ENCODE measurements at regions not wholly inside any gene's neighbourhood (a gene's known extent, or its start where the extent isn't known, plus 50 kb on each side); places are given as distances from the start of the nearest gene placed in this dataset.

DNA sequence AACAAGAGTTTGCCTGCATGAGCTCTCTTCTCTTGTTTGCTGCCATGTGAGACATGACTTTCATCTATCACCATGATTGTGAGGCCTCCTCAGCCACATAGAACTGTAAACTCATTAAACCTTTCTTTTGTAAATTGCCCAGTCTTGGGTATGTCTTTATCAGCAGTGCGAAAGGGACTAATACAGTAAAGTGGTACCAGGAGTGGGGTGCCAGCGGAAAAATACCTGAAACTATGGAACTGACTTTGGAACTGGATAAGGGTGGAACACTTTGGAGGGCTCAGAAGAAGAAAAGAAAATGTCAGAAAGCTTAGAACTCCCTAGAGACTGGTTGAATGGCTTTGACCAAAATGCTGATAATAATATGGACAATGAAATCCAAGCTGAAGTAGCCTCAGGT is 260.9 kb downstream of the DSC3 start:
- no peak for TF ChIP-seq GATA2 (IDR thresholded peaks at IDR 0.05; ENCODE audit: low read depth, low read length)
- no peak for TF ChIP-seq GATA3 (IDR thresholded peaks at IDR 0.05; ENCODE audit: low read depth, low read length)

DNA sequence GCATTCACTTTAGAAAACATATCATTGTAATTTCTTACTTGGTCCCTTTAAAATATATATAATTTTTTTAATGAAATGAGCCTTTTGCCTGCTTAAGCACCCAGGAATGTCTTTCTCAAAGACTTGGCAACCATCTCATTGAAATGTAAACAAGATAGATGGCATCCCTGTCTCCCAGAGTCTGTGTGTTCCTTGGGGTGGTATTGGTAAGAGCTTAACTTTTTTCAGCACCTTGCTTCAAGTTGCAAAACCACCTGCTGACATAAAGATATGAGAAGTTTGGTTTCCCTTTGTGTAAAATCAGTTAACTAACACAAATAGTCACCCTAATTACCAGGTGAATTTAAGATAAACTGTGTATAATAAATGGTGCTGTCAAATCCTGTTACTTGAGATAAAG is 266.9 kb downstream of the DSC3 start:
- TF ChIP-seq GATA3 (IDR thresholded peaks at IDR 0.05; ENCODE audit: low read depth, low read length): no peak

DNA sequence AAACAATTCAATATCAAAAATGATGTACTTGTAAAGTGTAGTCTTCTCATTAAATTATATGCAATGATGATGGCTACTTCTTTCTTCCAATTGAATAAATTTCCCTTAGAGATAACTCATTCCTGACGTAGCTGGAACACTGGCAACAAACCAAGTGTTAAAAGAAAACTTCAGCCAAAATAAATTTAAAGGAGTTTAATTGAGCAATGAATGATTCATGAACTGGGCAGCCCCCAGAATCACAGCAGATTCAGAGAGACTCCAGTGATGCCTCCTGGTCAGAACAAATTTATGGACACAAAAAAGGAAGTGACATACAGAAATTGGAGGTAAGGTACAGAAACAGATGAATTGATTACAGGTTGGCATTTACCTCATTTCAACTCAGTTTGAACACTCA is 276.5 kb downstream of the DSC3 start:
- TF ChIP-seq GATA2 (IDR thresholded peaks at IDR 0.05; ENCODE audit: low read depth, low read length) (no peak), GATA3 (IDR thresholded peaks at IDR 0.05; ENCODE audit: low read depth, low read length) (no peak)

DNA sequence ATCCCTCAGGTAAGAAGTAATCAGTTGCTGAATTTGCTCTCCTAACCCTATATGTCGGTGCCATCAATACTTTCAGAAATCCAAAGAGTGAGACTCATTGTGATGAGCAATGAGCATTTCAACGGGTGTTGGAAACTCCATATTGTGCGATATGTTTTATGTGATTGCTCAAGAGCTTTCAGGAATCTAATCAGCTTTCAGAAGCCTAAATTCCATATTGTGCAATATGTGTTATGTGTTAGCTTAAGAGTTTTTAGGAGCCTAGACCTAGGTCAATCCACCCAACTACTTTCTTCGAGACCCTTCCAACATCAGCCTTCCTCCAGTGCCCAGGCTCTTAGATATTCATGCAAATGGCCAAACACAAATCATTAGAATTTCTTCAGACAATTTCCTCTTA is 277.3 kb downstream of the DSC3 start:
- TF ChIP-seq GATA2 (IDR thresholded peaks at IDR 0.05; ENCODE audit: low read depth, low read length): no peak
- TF ChIP-seq GATA3 (IDR thresholded peaks at IDR 0.05; ENCODE audit: low read depth, low read length): no peak

DNA sequence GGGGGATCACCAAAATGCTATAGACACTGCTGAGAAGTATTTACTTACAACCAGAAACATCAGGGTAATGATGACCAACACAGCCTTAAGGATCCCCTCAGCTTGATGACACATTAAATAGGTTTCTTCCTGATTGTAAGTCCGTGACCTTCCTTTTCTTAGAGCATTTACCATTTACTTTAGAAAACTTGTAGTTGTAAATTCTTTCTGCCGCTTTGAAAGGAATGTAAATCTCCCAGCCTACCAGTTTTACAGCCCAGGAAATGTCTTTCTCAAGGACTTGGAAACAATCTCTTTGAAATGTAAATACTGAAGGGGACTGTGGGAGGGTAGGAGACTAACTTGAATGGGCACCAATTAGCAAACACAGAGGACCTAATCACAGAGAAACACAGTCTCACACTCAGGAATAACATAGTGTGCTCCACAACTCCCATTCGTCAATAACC is 278.6 kb downstream of the DSC3 start:
- no peak for TF ChIP-seq GATA3 (IDR thresholded peaks at IDR 0.05; ENCODE audit: low read depth, low read length)

DNA sequence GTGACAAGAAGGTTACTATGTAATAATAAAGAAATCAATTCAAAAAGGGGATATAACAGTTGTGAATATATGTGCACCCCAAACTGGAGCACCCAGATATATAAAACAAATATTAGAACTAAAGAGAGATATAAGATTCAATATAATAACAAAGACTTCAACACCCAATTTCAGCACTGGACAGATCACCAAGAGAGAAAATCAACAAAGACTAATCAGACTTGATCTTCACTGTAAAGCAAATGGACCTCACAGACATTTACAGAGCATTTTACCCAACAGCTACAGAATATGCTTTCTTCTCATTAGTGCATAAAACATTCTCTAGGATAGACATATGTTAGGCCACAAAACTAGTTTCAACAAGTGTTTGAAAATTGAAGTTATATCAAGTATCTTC is 287.7 kb downstream of the DSC3 start:
- no peak for TF ChIP-seq GATA2 (IDR thresholded peaks at IDR 0.05; ENCODE audit: low read depth, low read length)
- TF ChIP-seq GATA3 (IDR thresholded peaks at IDR 0.05; ENCODE audit: low read depth, low read length): no peak

DNA sequence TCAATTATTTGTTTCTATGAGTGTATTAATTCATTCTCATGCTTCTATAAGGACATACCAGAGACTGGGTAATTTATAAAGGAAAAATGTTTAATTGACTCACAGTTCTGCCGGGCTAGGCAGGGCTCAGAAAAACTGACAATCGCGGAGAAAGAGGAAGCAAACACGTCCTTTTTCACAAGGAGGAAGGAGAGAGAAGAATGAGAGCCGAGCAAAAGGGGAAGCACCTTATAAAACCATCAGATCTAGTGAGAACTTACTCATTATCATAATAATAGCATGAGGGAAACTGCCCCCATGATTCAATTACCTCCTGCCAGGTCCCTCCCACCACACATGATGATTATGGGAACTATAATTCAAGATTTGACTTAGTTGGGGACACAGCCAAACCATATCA is 294.0 kb downstream of the DSC3 start:
- TF ChIP-seq GATA2 (IDR thresholded peaks at IDR 0.05; ENCODE audit: low read depth, low read length) (no peak), GATA3 (IDR thresholded peaks at IDR 0.05; ENCODE audit: low read depth, low read length) (no peak)

DNA sequence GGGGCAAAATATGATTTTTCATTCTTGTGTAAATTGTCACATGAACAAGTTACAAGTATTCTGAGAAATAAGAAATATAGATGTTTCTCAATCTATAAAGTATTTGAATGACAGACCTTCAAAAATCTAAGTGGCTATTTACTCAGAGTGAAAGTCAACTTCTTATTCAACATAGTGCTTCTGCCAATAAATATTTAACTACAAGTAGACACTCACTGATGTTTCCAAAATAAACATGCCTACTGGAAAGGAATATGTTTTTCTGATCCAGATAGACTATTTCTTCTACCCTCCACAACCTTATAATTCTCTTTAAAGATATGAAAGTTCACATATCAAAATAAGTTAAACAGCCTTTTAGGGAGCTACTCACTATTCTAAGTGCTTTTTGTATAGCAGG is 296.3 kb downstream of the DSC3 start:
- TF ChIP-seq GATA3 (IDR thresholded peaks at IDR 0.05; ENCODE audit: low read depth, low read length) (no peak), GATA2 (IDR thresholded peaks at IDR 0.05; ENCODE audit: low read depth, low read length) (no peak)

DNA sequence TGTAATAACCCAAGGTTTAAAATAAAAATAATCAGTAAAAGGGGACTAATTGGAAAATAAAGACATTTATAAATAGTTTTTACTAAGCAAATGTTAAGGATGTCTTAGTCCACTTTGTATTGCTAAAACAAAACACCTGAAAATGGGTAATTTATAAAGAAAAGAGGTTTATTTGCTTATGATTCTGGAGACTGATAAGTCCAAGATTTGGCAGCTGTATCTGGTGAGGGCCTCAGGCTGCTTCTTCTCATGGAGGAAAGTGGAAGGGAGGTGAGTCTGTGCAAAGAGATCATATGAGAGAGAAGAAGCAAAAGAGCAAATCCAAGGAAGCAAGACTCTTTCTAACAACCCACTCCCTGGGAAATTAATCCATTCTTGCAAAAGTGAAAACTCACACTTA is 299.5 kb downstream of the DSC3 start:
- TF ChIP-seq GATA3 (IDR thresholded peaks at IDR 0.05; ENCODE audit: low read depth, low read length): no peak
- TF ChIP-seq GATA2 (IDR thresholded peaks at IDR 0.05; ENCODE audit: low read depth, low read length): no peak

DNA sequence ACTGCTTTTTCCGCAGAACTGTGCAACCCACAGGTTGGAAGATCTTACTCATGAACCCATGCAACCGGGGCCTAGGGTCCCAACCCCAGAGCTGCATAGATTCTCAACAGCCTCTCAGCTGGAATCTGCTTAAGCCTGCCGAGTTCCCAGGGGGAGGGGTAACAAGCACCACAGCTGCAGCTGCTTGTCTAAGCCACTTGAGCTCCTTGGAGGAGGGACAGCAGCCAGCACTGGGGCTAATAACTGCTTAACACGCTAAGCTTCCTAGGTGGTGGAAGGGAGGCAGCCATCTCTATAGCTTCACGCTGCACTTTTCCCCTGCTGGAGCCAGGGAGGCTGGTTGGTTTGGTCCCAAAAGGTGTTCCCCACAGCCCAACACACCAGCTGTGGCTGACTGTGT is 311.6 kb downstream of the DSC3 start:
- no peak for TF ChIP-seq GATA3 (IDR thresholded peaks at IDR 0.05; ENCODE audit: low read depth, low read length)
- TF ChIP-seq GATA2 (IDR thresholded peaks at IDR 0.05; ENCODE audit: low read depth, low read length): no peak

DNA sequence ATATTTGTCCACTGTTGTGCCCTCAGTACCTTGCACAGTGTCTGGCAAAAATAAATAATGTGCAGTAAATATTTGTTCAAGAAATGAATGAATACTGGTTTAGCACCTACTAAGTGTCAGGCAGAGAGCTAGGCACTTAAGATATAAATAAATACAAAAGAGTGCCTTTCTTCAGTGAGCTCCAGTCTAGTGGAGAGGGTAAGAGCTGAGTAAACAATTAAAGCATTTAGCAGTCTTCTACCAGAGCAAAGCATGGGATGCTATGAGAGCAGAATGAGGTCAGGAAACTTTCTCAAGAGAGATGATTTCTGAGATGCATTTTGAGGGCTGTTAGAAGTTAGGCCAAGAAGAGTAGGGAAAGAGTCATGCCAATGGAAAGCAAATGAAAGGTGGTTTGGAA is 314.7 kb downstream of the DSC3 start:
- TF ChIP-seq GATA3 (IDR thresholded peaks at IDR 0.05; ENCODE audit: low read depth, low read length) (no peak), GATA2 (IDR thresholded peaks at IDR 0.05; ENCODE audit: low read depth, low read length) (no peak)

DNA sequence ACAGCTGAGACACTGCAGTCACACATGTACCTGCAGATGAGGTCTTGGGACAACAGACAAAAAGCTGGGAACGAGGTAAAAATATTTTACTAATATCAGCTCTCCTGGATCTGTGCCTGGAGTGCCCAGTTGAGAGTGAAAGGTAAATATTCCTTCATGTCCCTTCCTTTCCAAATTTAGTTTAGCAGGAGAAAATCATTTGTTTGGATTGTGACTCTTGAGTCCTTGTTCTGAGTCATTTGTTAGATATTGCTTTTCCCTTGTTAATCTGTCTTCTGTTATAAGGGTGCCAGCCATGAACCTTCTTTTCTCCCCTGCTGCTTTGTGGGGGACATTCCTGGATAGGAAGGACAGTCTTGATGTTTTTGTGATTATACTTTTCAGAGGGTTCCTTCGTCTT is 329.2 kb downstream of the DSC3 start:
- TF ChIP-seq GATA3 (IDR thresholded peaks at IDR 0.05; ENCODE audit: low read depth, low read length) (no peak), GATA2 (IDR thresholded peaks at IDR 0.05; ENCODE audit: low read depth, low read length) (no peak)

DNA sequence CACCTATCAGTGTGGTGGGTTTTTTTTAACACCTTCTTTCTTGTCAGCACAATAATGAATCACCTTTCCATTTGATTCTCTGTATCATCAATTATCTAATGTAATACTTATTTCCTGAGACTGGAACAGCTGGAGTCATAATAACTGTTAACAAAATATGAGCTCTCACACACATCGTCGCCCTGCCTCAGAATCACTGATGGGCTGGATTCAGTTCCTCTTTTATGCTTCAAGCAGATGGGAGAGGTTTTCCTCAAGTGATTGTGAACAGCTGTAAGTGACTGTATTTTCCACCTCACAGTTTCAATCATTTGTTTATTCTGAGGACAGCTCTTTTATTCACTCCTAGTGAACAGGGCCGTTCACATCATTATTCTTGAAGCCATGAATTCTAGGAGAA is 330.2 kb downstream of the DSC3 start:
- TF ChIP-seq GATA2 (IDR thresholded peaks at IDR 0.05; ENCODE audit: low read depth, low read length) (no peak), GATA3 (IDR thresholded peaks at IDR 0.05; ENCODE audit: low read depth, low read length) (no peak)

DNA sequence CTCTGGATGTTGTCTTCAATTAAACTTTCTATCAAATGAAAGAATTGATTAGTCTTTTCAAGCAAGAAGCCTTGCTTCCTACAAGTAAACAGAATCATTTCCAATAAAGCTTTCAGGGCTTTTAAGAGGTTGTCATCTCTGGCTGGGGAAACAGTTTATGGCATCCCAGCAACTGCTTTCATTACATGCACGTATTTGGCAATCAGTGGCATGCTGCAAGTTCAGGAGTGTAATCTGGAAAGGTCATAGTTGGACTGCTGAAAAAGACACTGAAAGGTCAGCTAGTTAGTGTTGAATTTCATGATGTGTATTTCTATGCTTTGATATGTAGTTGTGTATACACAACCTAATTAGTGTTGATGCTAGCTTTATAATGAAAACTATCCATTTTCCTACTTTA is 332.9 kb downstream of the DSC3 start:
- TF ChIP-seq GATA2 (IDR thresholded peaks at IDR 0.05; ENCODE audit: low read depth, low read length) (no peak), GATA3 (IDR thresholded peaks at IDR 0.05; ENCODE audit: low read depth, low read length) (no peak)

DNA sequence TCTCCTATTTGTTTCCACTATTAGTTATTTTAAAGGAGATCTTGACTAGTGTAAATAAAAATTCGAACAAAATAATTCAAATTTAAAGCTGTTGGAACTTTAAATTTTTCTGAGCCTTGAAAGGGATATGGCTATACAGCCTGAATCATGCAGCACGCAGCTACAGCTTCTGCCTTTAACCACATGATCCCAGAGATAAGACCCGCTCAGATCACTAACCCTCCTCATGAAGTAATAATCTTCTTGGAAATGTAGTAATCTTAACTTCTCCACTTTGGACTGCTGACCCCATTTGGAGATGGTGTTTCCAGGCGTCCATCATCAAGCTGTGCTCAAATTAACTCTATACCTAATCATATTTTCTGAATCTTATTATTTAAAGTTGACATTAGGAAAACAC is 336.6 kb downstream of the DSC3 start:
- no peak for TF ChIP-seq GATA2 (IDR thresholded peaks at IDR 0.05; ENCODE audit: low read depth, low read length)
- TF ChIP-seq GATA3 (IDR thresholded peaks at IDR 0.05; ENCODE audit: low read depth, low read length): no peak

DNA sequence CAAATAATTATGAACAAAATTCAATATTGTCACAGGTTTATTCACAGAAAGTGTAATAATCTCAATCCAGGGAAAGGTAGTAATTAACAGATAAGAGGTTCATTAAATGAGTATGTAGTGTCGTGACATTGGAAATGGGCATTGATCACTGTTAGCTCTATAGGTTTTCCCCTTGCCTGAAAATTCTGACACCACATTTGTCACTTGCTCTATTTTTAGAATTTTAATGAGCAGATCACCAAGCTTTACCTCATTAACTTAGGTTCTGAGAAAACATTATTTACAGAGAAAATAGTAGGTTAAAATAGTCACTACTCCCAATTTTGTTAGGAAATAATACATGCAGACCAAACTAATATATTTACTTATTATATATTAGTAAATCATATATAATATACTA is 344.0 kb downstream of the DSC3 start:
- TF ChIP-seq GATA2 (IDR thresholded peaks at IDR 0.05; ENCODE audit: low read depth, low read length) (no peak), GATA3 (IDR thresholded peaks at IDR 0.05; ENCODE audit: low read depth, low read length) (no peak)

DNA sequence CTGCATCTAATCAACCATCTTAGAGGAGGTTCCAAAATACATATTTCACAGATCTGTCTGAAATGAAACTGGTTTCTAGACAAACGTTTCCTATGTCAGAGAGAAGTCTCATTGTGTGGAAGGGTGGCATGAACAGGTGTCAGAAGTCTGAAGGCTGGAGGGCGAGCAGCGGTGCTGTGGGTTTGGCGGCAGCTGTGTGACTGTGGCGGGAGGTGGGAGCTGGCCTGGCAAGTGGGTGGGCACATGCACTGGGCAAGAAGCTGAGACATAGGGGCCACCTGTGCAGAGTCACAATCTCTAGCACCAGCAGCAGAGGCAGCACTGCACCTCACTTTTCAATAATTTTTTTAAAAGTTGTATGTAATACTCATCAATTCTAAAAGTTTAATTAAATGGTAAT is 346.3 kb downstream of the DSC3 start:
- TF ChIP-seq GATA3 (IDR thresholded peaks at IDR 0.05; ENCODE audit: low read depth, low read length) (no peak), GATA2 (IDR thresholded peaks at IDR 0.05; ENCODE audit: low read depth, low read length) (no peak)

Measured in SH-SY5Y (cell line).